ENCODE measurements at regions not wholly inside any gene's neighbourhood (a gene's known extent, or its start where the extent isn't known, plus 50 kb on each side); places are given as distances from the start of the nearest gene placed in this dataset.
A peak's percentile ranks its signal among the peaks of the same experiment; 100 is the strongest.

DNA sequence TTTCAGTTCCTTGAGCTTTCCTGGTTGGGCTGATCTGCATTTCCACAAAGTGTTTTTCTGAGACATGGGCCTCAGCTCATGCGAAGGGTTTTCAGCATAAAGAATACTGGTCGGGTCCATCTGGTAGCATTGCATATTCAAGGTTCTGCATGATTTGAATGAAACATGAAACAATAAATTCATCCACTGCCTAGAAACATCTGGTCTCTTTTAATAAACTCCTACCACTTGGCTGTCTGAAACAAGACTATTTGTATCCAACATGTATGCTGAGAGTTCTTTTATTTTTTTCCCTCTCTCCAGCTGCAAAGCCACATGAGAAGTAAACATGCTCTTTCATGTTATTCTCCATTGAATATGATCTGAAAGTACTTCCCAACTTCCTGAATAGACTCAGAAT is 314.9 kb upstream of the SOX11 start:
- DNase-seq, result no peak

DNA sequence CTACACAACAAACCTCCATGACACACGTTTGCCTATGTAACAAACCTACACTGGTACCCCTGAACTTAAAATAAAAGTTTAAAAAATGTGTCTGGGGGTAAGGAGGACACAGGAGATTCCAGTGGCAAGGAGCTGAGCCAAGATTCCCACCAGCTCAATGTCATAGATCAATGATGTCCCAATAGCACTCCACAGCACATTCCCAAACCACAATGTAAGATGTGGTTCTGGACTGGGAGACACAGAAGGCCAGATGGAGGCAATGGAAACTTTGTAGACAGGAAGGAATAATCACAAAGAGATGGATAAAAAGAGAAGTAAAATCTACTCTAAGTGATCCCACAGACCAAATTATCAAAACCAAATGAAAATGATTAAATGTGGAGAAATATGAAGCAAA is 312.4 kb upstream of the SOX11 start:
- no peak for DNase-seq

DNA sequence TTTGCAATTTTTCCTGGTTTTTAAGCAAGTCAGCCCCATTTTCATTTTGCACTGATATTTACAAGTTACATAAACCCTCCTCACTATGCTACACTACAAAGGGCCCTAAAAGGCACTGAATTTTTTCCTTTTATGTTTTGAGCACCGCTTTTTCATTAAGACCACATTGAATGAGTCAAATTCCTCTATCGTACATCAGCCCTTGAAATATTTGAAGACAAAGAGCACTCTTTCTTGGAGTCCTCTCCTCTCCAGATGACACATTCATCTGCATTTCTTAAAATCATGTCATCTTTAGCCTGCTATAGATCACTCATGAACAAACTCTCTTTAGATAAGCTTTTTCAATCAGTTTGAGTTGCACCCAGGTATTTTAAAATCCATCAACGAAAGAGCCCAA is 306.6 kb upstream of the SOX11 start:
- no peak for DNase-seq

GRCh38 chr2:5387406-5387805 is 304.8 kb upstream of the SOX11 start:
- no peak for DNase-seq

DNA sequence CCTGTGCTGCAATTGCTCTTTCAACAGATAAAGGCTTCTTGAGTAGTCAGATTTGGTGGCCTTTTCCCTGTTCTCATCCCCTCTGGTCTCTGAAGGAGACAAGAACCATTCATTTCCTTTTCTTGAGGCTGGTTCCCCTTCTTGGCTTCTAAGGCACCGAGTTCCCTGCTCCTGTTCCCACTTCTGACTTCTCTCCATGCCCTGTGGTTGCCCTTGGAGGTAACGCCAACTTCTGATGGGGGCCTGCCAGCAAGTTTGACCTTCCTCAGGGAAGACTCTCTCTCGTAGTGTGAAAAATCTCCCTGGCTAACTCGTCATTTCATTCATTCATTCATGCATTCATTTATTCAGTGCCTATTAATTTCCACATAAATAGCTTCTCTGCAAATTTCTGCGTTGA is 302.4 kb upstream of the SOX11 start:
- no peak for DNase-seq

- peak; percentile 58 for DNase-seq
Measured at GRCh38 chr2:5391362-5391761, 300.8 kb upstream of the SOX11 start.

GRCh38 chr2:5392658-5393057 is 299.5 kb upstream of the SOX11 start:
- no peak for DNase-seq

DNA sequence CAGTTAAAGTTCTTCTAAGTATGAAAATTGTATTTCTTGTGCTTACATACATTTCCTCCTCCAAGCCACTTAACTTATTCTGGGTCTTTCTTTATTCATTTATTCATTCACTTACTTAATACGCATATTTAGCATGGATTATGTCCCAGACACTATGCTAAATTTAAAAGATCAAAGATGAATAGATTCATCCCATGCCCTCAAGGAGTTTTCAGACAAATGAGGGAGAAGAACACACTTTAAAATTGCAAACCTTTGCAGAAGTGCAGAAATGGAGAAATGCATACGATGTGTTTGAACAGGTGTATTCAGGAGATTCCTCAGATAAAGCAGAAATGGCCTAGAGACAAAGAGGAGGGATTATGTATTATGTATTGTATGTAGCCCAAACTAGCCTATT is 298.7 kb upstream of the SOX11 start:
- no peak for DNase-seq

DNA sequence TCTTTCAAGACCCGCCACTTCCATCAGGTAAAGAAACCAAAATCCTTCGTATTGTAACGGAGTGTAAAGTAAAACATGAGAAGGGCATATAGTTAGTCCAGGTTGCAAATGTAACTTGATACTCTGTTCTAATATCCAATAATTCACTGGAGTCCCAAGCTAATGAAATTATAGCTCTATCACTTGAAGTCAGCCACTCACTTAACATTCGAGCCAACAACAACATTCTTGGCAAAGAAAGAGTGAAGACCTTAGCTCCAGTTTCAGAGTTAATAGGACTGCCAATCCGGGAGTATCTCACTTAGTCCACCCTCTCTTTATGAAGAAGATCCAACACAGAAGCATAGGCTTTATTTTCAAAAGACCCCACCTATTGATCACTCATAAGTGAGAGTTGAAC is 298.0 kb upstream of the SOX11 start:
- no peak for DNase-seq

GRCh38 chr2:5401115-5401657 is 291.0 kb upstream of the SOX11 start:
- no peak for DNase-seq

GRCh38 chr2:5403392-5403791 is 288.8 kb upstream of the SOX11 start:
- no peak for DNase-seq

GRCh38 chr2:5409898-5410381 is 282.2 kb upstream of the SOX11 start:
- DNase-seq, result peak; percentile 83

DNA sequence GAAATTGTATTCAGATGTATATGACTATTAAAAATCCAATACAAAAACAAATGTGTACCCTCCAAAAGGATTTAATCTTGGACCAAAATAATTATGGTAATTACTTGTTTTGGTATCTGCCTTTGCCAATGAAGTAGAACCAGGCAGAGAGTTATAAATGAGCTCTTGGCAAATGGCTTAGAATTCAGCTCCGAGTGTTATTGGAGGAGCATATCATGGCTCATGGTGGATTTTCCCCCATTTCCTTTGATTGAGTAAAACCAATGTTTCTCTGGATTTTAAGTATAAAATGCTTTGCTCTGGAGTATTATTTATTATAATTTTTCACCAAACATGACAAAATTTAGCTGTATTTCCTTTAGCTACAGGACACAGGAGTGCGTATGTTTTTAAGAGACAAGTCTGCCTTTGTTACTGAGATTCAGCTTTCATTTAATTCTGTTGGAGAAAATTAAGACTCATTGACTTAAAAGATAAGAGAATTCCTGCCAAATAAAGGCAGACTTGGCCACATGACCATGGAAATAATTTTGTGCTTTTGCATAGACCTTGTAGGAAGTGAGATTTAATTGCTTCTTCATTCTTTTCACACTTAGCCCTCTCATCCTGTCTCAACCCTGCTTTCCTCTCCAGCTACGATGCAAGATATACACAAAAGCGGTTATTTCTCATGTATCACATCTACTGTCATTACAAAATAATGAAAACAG is 281.0 kb upstream of the SOX11 start:
- no peak for DNase-seq

DNA sequence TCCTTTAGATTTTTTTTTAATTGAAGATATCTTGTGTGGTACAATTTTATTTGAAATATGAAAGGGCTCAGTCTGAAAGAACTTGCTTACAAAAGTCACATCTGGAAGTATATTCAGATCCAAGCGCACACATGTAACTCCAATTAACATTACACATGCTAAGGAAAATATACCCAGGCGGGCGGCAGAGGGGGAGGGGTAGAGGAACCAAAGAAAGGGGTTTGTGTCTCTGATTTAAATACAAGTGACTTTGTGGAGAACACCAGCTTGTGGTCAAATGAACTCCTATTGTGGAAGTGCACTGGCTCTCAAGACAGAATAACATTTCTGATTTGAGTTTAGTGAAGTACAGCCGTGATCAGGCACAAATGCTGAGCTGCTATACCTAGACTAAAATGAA is 280.2 kb upstream of the SOX11 start:
- DNase-seq, result no peak

GRCh38 chr2:5433855-5434254 is 258.3 kb upstream of the SOX11 start:
- no peak for DNase-seq

DNA sequence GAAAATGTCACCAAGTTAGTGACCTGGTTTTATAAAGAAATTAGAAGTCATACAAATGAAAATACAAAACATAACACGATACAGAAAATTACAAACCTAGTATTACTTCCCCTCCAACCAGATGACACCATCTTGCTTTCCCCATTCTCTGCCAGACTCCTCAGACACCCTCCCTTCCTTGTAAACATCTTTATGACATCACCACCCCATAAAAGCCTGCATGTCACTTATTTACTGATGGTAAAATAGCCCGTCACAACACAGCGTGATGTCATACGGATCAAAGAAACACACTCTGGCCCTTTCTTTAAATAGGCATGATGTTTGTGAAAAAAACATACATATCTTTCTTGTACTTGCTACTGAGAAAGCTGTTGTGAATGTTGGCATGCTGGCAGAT is 254.8 kb upstream of the SOX11 start:
- DNase-seq, result no peak

GRCh38 chr2:5440174-5440573 is 252.0 kb upstream of the SOX11 start:
- no peak for DNase-seq

GRCh38 chr2:5442736-5443135 is 249.4 kb upstream of the SOX11 start:
- DNase-seq, result no peak

DNA sequence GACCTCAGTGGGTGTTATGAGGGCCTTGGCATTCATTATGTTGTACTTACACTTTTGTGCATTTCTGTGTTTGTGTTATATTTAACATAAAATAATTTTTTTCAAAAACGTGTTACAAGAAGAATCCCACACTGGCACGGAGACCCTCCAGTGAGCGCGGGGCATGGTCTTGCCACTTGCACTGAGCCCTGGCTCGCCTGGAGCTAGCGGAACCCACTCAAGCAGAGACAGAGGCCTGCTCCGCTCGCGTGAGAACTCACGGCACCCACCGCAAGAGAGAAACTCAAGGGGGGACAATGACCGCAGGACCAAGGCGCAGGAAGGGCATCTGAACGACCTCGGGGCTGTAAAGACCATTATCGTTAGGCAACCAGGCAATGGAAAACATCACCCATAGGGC is 248.0 kb upstream of the SOX11 start:
- no peak for DNase-seq

DNA sequence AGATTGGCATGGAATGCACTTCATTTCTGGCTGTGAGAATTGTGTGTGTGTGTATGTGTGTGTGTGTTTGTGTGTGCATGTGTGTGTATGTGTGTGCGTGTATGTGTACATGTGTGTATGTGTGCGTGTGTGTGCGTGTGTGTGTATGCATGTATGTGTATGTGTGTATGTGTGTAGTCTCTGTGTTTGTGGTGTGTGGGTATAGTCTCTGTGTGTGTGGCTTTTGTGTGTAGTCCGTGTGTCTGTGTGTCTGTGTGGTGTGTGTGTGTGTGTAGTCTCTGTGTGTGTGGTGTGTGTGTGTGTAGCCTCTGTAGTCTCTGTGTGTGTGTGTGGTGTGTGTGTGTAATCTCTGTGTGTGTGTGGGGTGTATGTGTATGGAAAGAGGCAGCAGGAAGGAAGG is 247.3 kb upstream of the SOX11 start:
- DNase-seq, result no peak

DNA sequence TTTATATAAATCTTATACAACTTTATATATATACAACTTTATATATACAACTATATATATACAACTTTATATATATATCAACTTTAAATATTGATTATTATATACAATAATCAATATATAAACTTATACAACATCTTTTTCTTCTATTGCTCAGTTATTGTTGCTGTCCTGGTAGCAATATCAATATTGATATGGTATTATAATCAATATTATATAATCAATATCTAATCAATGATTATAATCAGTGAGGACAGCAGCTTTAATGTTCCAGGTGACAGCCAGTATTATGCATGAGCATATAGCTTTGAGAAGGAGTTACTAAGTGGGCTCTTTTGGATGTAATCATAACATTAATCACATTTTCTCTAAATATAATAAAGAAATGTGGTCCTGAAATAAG is 242.3 kb upstream of the SOX11 start:
- DNase-seq, result no peak

DNA sequence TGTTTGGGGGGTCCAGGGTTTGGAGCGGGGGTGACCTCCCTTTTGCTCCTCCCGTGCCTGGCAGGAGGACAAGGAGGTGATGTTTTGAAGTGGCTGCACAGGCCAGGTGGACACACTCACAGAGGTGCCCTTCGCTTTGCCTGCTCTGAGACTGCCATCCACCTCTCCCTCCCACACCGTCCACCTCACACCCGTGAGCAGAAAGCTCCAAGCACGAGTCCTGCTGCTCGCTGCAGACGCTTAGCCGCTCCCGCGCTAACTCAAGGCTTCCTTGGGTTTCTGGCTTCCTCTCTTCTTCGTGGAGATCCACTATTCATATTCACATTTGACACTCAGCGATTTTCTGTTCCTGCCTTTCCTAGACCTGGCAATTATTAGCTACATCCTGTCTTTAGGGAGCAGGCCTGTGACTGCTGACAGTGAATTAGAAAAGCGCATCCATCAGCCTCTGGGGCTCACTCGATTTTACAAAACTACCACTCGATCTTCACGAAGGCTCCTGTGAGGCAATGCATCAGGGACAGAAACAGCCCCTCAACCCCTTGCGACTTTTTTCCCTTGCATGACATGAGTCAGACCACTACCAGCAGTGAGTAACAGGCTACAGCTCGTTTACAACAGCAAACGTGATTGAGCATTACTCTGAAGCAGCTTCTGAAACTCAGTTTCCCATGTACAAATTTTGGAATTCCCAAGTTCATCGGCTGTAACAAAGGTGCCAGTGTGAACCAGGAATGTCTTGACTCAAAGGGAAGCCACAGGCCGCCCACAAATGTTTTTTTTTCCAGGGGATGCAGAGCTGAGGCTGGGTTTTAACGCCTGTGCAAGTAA is 238.7 kb upstream of the SOX11 start:
- no peak for DNase-seq

DNA sequence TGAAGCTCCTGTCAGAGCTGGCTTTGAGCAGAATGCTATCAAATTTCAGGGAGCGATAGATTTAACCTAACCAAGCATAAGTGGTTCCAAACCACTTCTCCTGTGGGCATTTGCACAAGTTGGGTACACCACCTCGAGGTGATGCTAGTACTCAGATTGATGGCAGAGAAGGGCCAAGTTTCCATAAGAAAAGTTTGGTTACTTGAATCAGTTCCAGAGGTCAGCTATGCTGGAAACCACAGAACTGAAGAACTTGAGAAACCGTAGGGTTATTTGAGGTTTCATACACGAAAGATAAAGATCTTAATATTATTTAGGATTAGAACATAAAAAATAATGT is 238.2 kb upstream of the SOX11 start:
- DNase-seq, result no peak

- no peak for DNase-seq
Measured at GRCh38 chr2:5459041-5459440, 233.1 kb upstream of the SOX11 start.

Measured in NCI-H1105 (cell line).